SK-N-MC (cell line): ENCODE measurements at regions not wholly inside any gene's neighbourhood (a gene's known extent, or its start where the extent isn't known, plus 50 kb on each side); places are given as distances from the start of the nearest gene placed in this dataset.

Experiments used
- EZH2 ChIP-seq: fragments of 200-600 bp; sonication (generic); IDR thresholded peaks from one replicate; pipeline ENCODE4 v1.6.1; 2017; ENCODE audit warnings: antibody characterized with exemption
- FOXP2 ChIP-seq: optimal IDR thresholded peaks from 2 replicates; pipeline ENCODE3; 2011; ENCODE audit warnings: mild to moderate bottlenecking, moderate library complexity; ENCODE audit not compliant: insufficient read depth; ENCODE audit errors: extremely low read length, control extremely low read depth

DNA sequence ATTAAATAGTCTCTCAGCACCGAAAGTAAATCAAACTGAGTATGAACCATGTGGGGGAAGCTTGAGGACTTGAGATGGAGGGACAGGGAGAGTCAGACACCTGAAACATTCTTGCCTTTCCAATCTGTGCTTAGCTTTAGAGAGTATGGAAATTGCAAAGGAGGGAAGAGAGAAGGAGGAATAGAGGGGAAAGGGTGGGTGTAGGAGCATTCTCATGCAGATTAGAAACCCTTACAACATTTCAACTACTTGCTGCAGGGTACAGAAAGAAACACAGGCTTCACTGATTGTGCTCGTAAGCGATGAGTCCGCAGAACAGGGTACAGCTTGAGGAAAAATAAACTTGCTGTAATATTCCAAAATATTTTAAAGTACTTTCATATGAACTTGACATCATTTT lies 73.8 kb downstream of the NIBAN1 start:
- TF ChIP-seq EZH2 (no peak), FOXP2 (no peak)
